ENCODE measurements at regions not wholly inside any gene's neighbourhood (a gene's known extent, or its start where the extent isn't known, plus 50 kb on each side); places are given as distances from the start of the nearest gene placed in this dataset.
"Not testable (repeated sequence)": the region's sequence is repeated elsewhere in the genome, so short reads cannot be mapped to it uniquely, and the experiment has no call there.

DNA sequence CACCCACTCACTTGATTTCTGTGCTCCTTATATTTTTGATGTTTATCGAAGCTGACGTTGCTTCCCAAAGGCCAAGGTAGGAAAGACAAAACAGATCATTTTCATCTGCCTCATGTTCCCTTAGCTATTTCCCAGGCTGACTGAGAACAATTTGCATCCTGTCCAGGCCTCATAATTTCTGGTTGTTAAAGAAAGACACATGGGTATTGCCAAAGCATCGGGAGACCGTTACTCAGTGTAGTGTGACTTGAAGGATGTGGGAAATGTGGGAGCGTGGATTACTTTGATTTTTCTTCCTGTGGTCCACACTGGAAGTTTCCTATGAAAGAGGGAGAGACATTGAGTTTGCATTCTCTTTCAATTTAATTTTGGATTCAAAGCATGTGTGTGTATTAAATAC lies 204.6 kb downstream of the TRIB2 start:
- ChIA-PET CTCF (interaction anchor here (2.4 kb wide), 1 partner anchor 10 kb away, joined by 17 read pairs; no protein-coding TSS in a partner anchor), POLR2A (no interaction called here)
- no peak overlapping the region for H3K4me3 Mint-ChIP-seq
- H3K27me3 Mint-ChIP-seq (ENCODE audit: low read depth), result peaks cover 13% of the 10 kb centered on the region
- no peak overlapping the region for H3K27ac Mint-ChIP-seq
- H3K9me3 Mint-ChIP-seq (ENCODE audit: insufficient read depth), result no peaks in the 10 kb centered on the region
- no peaks in the 10 kb centered on the region for H3K4me1 Mint-ChIP-seq (ENCODE audit: low read depth)
- ATAC-seq (no peak), DNase-seq (no peak)
- no peaks in the 10 kb centered on the region for H3K36me3 Mint-ChIP-seq (ENCODE audit: low read depth)

DNA sequence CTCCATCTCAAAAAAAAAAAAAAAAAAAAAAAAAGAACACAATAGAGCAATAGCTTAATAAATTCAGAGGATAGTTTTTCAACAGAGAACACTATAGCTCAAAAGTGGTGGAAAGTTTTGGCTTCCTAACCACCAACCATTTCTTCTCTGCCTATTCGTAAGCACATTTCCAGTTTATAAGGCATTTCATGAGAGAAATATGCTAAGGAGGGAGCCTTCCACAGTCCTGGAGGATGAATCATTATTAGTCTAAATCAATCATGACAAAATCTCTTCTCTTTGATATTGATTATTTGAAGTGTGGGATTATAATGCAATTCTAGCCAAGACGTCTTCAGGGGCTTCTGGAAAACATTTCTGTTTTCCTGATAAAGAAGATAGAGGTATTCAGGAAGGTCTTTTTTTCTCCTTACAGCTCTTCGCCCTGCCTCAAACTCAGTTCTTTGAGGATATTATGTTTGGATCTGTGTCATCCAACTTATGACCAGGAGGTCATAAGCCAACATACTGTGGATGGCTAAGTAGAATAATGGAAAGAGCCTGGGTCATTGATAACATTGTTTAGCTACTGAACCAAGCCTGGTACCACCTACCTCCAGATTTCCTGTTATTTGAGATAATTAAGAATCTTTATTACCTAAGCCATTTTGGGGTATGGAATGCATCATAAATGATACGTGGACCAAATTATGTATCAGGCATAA lies 207.3 kb downstream of the TRIB2 start:
- Mint-ChIP-seq H3K27me3 (ENCODE audit: low read depth) (peaks cover 22% of the 10 kb centered on the region), H3K36me3 (ENCODE audit: low read depth) (peaks cover 2% of the 10 kb centered on the region), H3K27ac (no peak overlapping the region), H3K4me1 (ENCODE audit: low read depth) (peaks cover 4% of the 10 kb centered on the region), H3K4me3 (no peak overlapping the region), H3K9me3 (ENCODE audit: insufficient read depth) (no peaks in the 10 kb centered on the region)
- POLR2A ChIA-PET, result no interaction called here
- CTCF ChIA-PET, result no interaction called here
- ATAC-seq (no peak), DNase-seq (no peak)

DNA sequence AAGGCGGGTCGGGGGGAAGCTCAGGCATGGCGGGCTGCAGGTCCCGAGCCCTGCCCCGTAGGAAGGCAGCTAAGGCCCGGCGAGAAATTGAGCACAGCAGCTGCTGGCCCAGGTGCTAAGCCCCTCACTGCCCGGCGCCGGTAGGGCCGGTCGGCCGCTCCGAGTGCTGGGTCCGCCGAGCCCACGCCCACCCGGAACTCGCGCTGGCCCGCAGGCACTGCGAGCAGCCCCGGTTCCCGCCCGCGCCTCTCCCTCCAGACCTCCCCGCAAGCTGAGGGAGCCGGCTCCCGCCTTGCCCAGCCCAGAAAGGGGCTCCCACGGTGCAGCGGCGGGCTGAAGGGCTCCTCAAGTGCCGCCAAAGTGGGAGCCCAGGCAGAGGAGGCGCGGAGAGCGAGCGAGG lies 209.9 kb downstream of the TRIB2 start:
- peaks cover 16% of the 10 kb centered on the region for H3K27me3 Mint-ChIP-seq (ENCODE audit: low read depth)
- POLR2A ChIA-PET; H3K36me3 Mint-ChIP-seq (ENCODE audit: low read depth); DNase-seq; CTCF ChIA-PET; H3K4me3 Mint-ChIP-seq; H3K4me1 Mint-ChIP-seq (ENCODE audit: low read depth); ATAC-seq; H3K27ac Mint-ChIP-seq; H3K9me3 Mint-ChIP-seq (ENCODE audit: insufficient read depth): not testable (repeated sequence)

DNA sequence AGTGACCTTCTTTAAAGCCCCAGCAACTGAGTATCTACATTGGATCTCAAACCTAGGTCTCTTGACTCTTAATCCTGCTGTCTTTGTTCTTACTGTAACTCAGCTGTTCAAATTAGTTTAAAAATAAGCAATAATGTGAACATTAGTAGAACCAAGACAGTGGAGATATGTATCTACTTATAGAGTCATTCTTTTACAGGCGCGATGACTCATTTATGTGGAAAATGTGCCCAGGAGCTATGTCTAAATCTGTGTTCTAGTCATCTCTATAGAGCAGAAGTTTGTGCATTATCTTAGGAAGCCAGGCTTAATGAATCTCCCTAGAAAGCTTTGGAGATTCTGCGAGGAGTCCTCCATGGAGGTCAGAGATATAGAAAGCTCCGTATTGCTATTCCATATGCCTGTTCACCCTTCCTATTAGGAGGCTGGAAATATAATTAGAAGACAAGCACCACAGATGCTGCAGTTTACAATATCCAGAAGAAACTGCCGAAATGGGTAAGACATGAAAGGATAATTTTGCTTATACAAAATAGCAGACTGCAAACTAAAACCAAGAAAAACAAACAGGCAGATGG lies 211.6 kb downstream of the TRIB2 start:
- Mint-ChIP-seq H3K9me3 (ENCODE audit: insufficient read depth) (no peaks in the 10 kb centered on the region), H3K36me3 (ENCODE audit: low read depth) (peaks cover 2% of the 10 kb centered on the region), H3K27me3 (ENCODE audit: low read depth) (peaks cover 19% of the 10 kb centered on the region), H3K4me3 (no peak overlapping the region), H3K4me1 (ENCODE audit: low read depth) (peaks cover 8% of the 10 kb centered on the region), H3K27ac (no peak overlapping the region)
- DNase-seq (no peak), ATAC-seq (no peak)
- POLR2A ChIA-PET, result no interaction called here
- CTCF ChIA-PET, result no interaction called here

DNA sequence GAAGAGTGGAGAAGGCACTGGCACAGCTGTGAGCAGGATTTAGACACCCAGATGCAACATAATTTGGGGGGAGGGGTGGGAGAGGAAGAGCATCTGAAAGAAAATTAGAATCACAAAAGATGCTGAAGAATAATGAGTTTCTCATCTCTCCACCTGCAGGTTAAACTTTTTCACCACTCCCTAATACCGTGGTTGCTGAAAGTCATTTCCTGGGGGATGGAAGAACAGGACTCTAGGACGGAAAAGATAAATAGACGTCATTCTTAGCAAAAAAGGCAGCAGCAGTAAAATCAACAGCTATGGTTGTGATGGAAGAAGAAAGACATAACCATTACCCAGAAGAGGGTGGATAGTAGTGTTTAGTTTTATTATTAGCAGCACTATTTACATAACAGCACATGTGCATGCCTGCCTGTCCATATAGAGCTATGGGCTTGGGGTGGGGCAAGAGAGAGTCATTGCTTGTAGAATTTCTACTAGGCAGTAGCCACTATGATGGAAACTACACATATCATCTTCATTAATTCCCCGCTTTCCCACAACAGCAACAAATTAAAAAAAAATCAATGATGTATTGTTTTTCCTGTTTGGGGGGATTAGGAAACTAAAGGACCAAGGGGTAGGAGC lies 212.2 kb downstream of the TRIB2 start:
- CTCF ChIA-PET, result interaction anchor here (3.2 to 4.6 kb wide), 3 partner anchors 78 to 212 kb away, joined by 27 to 31 read pairs (median 30); partner anchors contain the start of gene TRIB2
- POLR2A ChIA-PET, result no interaction called here
- no peak overlapping the region for H3K4me3 Mint-ChIP-seq
- peaks cover 8% of the 10 kb centered on the region for H3K4me1 Mint-ChIP-seq (ENCODE audit: low read depth)
- DNase-seq, result no peak
- no peak for ATAC-seq
- peaks cover 19% of the 10 kb centered on the region for H3K27me3 Mint-ChIP-seq (ENCODE audit: low read depth)
- H3K36me3 Mint-ChIP-seq (ENCODE audit: low read depth), result peaks cover 2% of the 10 kb centered on the region
- no peak overlapping the region for H3K27ac Mint-ChIP-seq
- no peaks in the 10 kb centered on the region for H3K9me3 Mint-ChIP-seq (ENCODE audit: insufficient read depth)

DNA sequence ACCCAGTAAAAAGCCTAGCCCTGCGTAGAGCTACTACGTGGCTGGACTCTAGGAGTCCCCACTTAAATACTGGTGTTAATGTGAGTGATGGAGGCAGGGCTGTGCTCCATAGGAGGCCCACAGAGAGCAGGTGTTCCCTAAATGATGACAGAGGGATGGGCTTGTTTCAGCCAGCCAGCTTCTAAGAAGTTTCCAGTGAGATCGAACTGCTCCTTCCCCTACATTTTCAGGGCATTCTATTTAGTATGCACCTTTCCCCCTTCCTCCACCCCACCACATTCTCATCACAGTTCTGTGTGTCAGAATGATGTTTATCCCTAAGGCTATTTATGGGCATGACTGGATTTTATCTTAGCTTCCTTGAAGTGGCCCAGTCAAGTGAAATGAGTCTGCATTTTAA lies 213.0 kb downstream of the TRIB2 start:
- DNase-seq (no peak), ATAC-seq (no peak)
- no peak overlapping the region for H3K4me3 Mint-ChIP-seq
- no peak overlapping the region for H3K27ac Mint-ChIP-seq
- H3K4me1 Mint-ChIP-seq (ENCODE audit: low read depth), result peaks cover 8% of the 10 kb centered on the region
- H3K36me3 Mint-ChIP-seq (ENCODE audit: low read depth), result peaks cover 2% of the 10 kb centered on the region
- ChIA-PET CTCF (interaction anchor here (1.2 to 4.6 kb wide), 15 partner anchors 12 to 1065 kb away, joined by 3 to 31 read pairs (median 10); partner anchors contain the start of gene TRIB2), POLR2A (no interaction called here)
- H3K27me3 Mint-ChIP-seq (ENCODE audit: low read depth), result peaks cover 24% of the 10 kb centered on the region
- no peaks in the 10 kb centered on the region for H3K9me3 Mint-ChIP-seq (ENCODE audit: insufficient read depth)

DNA sequence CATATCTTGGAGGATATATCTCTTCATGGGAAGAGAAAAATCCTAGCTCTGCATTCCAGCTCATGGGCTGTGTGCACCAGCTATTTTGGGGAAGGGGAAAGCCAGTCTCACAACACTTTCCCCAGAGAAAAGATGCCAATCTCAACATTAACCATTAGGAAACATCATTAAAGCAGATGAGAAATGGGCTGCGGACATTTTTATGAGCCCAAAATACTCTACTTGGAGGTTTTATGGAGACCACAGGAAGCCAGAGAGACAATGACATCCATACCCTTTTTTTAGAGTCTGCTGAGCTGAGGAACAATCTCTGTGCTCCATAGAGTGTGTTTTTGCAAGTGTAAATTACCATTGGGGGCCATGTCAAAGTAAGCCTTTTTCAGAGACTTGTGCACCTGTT lies 213.7 kb downstream of the TRIB2 start:
- DNase-seq, result no peak
- POLR2A ChIA-PET, result no interaction called here
- Mint-ChIP-seq H3K27ac (no peak overlapping the region), H3K27me3 (ENCODE audit: low read depth) (peaks cover 28% of the 10 kb centered on the region), H3K4me3 (no peak overlapping the region), H3K36me3 (ENCODE audit: low read depth) (peaks cover 2% of the 10 kb centered on the region), H3K9me3 (ENCODE audit: insufficient read depth) (no peaks in the 10 kb centered on the region), H3K4me1 (ENCODE audit: low read depth) (peaks cover 8% of the 10 kb centered on the region)
- no peak for ATAC-seq
- CTCF ChIA-PET, result interaction anchor here (0.7 to 4.6 kb wide), 40 partner anchors 9 to 1097 kb away, joined by 3 to 31 read pairs (median 5); partner anchors contain the start of gene TRIB2

DNA sequence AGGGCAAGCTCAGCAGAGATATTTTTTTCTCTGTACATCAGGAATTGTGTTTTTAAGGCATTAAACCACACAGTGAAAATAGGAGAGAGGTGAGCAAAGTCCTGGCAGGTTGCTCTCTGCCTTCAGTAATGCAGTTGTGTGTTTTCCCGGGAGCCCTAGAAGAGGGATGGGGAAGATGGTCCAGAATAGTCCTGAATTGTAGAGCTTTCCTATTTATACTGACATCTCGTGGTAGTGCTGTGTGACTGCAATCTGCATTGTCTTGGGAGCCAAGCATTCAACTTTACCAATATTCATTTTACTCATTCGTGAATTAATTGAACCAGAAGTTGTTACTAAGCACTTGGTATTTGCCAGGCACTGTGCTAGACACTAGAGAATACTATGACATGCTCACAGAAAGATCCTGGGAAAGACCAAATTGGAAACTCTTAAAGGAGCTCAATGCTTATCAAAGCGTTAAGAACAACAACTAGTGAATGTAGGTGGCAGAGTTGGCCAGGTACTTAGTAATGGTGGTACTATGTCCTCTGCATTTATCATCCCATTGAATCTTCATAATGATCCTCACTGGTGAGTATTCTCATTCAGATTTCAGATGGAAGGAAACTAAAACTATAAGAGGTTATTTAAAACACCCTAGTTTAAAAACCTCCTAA lies 214.6 kb downstream of the TRIB2 start:
- Mint-ChIP-seq H3K4me1 (ENCODE audit: low read depth) (peaks cover 8% of the 10 kb centered on the region), H3K36me3 (ENCODE audit: low read depth) (peaks cover 2% of the 10 kb centered on the region), H3K9me3 (ENCODE audit: insufficient read depth) (no peaks in the 10 kb centered on the region), H3K4me3 (no peak overlapping the region), H3K27ac (no peak overlapping the region), H3K27me3 (ENCODE audit: low read depth) (peaks cover 28% of the 10 kb centered on the region)
- ChIA-PET POLR2A (interaction anchor here (0.8 to 1.2 kb wide), 4 partner anchors 75 to 215 kb away, joined by 3 read pairs; partner anchors contain the start of gene TRIB2), CTCF (interaction anchor here (0.7 to 4.6 kb wide), 45 partner anchors 9 to 1098 kb away, joined by 3 to 31 read pairs (median 4); partner anchors contain the start of gene TRIB2)
- ATAC-seq, result peak; percentile 51
- DNase-seq, result peak; percentile 23

DNA sequence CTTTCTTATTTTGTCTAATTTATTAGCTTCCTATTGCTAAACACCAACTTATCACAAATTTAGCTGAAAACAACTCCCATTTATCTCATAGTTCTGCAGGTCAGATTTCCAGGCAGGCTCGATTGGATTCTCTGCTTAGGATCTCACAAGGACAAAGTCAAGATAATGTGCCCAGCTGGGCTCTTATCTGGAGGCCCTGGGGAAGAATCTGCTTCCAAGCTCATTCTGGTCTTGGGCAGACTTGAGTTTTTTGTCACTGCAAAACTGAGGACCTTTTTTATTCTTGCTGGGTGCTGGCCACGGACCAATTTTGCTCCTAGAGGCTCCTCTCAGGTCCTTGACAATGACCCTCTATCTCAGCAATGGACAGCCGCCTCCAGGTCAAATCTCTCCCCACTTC lies 215.5 kb downstream of the TRIB2 start:
- DNase-seq (no peak), ATAC-seq (no peak)
- H3K27ac Mint-ChIP-seq, result no peak overlapping the region
- H3K27me3 Mint-ChIP-seq (ENCODE audit: low read depth), result peaks cover 28% of the 10 kb centered on the region
- H3K4me3 Mint-ChIP-seq, result no peak overlapping the region
- ChIA-PET POLR2A (no interaction called here), CTCF (interaction anchor here (0.6 to 4.6 kb wide), 13 partner anchors 11 to 1067 kb away, joined by 3 to 31 read pairs (median 6); partner anchors contain the start of gene TRIB2)
- H3K9me3 Mint-ChIP-seq (ENCODE audit: insufficient read depth), result no peaks in the 10 kb centered on the region
- H3K4me1 Mint-ChIP-seq (ENCODE audit: low read depth), result peaks cover 8% of the 10 kb centered on the region
- H3K36me3 Mint-ChIP-seq (ENCODE audit: low read depth), result peaks cover 2% of the 10 kb centered on the region

DNA sequence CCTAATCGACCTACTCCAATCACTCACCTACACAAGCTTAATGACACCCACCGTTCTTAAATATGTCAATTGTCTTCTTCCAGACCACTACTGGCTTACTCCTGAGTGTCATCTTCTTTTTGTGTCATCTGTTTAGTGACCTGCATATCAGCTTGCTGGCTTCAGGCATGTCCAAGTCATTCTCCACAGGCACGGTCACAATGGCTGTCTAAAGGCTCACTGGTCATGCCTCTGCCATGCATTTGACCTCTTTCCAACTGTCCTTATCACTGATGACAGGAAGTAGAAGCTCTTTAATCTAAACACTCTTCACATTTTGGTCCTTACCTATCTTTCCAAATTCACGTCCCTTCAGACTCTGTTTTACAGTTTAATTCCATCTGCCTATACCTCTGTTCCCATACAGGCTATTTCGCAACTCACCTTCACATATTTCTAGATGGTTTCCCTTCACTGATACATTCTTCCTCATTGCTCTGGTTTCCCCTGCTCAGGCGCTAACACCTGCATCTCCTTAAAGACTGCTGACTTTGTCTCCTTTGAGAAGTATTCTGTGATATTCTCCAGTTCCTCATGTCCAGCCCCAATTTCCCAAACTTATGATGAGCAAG lies 217.5 kb downstream of the TRIB2 start:
- no peak for DNase-seq
- Mint-ChIP-seq H3K27ac (no peak overlapping the region), H3K4me3 (no peak overlapping the region), H3K27me3 (ENCODE audit: low read depth) (peaks cover 19% of the 10 kb centered on the region), H3K4me1 (ENCODE audit: low read depth) (peaks cover 4% of the 10 kb centered on the region), H3K9me3 (ENCODE audit: insufficient read depth) (no peaks in the 10 kb centered on the region), H3K36me3 (ENCODE audit: low read depth) (no peaks in the 10 kb centered on the region)
- POLR2A ChIA-PET, result no interaction called here
- CTCF ChIA-PET, result interaction anchor here (2.2 kb wide), 1 partner anchor 73 kb away, joined by 9 read pairs; no protein-coding TSS in a partner anchor
- no peak for ATAC-seq

DNA sequence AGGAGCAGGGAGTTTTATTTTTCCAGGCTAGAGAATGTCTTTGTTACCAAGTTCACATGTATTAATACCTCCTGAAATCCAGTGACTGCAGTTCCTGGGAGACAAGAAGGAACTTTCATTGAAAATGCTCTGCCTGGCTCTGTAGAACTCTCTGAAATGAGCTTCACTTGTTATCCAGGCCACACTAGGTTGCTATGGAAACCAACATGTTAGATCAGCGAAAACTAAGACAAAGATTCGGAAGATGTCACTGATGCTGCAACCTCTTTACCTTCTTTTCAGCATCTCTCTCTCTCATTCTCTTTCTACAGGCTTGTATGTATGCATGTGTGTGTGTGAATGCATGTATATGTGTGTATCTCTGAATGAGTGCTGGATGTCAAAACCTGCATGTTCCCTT lies 218.5 kb downstream of the TRIB2 start:
- no peaks in the 10 kb centered on the region for H3K36me3 Mint-ChIP-seq (ENCODE audit: low read depth)
- H3K9me3 Mint-ChIP-seq (ENCODE audit: insufficient read depth), result no peaks in the 10 kb centered on the region
- H3K27ac Mint-ChIP-seq, result no peak overlapping the region
- peaks cover 19% of the 10 kb centered on the region for H3K27me3 Mint-ChIP-seq (ENCODE audit: low read depth)
- POLR2A ChIA-PET, result no interaction called here
- ATAC-seq (no peak), DNase-seq (no peak)
- H3K4me3 Mint-ChIP-seq, result no peak overlapping the region
- CTCF ChIA-PET, result interaction anchor here (2.2 kb wide), 1 partner anchor 72 kb away, joined by 9 read pairs; no protein-coding TSS in a partner anchor
- peaks cover 4% of the 10 kb centered on the region for H3K4me1 Mint-ChIP-seq (ENCODE audit: low read depth)

All from activated CD8-positive, alpha-beta T cell treated with anti-CD3 and anti-CD28 coated beads, Interleukin-2, amount 10 ng/mL, durations not matched to agents 7 days and 5 days (primary cell).